Mammary epithelial cell (primary cell): ENCODE measurements at regions not wholly inside any gene's neighbourhood (a gene's known extent, or its start where the extent isn't known, plus 50 kb on each side); places are given as distances from the start of the nearest gene placed in this dataset.

ENCODE experiments used
- CTCF ChIP-seq, 2 donors: IDR thresholded peaks in 1 of 2; conservative IDR thresholded peaks in 1 of 2; 2 replicates each; pipeline ENCODE4 v1.5.1; 2011 to 2012; ENCODE audit warnings: inconsistent platforms in 2 of 2, low read length in 2 of 2, mild to moderate bottlenecking in 2 of 2, control low read depth in 1 of 2, low read depth in 1 of 2; ENCODE audit not compliant: insufficient read depth in 1 of 2; ENCODE audit errors: extremely low read depth in 1 of 2
- EZH2 ChIP-seq: IDR thresholded peaks from 2 replicates; pipeline ENCODE4 v1.6.1; 2012; ENCODE audit warnings: low read length, inconsistent platforms, borderline replicate concordance

GRCh38 chr18:73827801-73828200 lies 319.8 kb downstream of the FBXO15 start:
- TF ChIP-seq CTCF (conservative IDR thresholded peaks at IDR 0.05 in 1 of 2, IDR thresholded peaks at IDR 0.05 in 1 of 2; ENCODE audit: extremely low read depth in 1 of 2, insufficient read depth in 1 of 2, low read depth in 1 of 2, low read length in 2 of 2) (no peak), EZH2 (no peak)
